ENCODE measurements at regions not wholly inside any gene's neighbourhood (a gene's known extent, or its start where the extent isn't known, plus 50 kb on each side); places are given as distances from the start of the nearest gene placed in this dataset.

DNA sequence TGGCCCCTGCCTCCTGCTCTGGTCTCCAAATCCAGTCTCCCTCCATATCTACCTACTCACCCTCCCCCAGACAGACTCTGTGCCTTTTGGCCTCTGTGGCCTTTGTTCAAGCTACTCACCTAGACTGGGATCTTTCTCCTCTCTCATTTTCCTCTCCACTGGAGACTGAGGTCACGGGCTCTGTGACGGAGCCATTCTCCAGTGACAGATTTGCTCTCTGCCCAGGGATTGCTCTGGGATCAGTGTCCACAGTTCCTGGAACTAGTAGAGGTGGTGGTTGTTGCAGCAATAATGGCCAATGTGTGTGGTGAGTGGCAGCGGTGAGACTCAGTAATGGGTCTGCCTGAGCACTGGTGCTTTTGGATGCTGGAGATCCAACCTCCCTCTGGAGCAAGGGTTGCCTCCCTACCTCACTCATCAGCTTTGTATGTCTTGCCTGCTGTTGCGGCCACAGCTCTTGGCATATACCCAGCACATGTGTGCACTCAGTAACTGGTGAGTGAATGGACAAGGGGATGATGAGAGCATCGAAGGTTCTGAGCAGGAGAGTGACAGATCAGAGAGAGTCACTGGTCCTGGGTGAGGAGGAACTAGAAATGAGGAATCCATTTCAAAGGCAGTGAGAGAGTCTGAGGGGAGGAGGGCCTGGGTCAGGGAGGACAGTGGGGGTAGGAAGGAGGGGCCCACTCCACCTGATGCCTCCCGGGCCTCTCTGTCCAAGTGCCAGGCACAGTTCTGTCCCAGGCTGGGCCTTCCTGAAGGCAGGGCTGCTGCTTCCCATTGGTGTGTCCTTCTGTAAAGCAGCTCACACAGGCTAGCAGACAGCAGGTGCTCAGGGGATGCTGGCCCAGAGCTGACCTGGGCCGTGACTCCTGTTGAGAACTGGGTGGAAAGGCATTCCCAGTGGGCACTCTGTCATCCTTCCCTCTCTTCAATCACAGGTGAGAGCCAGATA lies 96.5 kb upstream of the PITX1 start:
- TF ChIP-seq, protein P1, sequence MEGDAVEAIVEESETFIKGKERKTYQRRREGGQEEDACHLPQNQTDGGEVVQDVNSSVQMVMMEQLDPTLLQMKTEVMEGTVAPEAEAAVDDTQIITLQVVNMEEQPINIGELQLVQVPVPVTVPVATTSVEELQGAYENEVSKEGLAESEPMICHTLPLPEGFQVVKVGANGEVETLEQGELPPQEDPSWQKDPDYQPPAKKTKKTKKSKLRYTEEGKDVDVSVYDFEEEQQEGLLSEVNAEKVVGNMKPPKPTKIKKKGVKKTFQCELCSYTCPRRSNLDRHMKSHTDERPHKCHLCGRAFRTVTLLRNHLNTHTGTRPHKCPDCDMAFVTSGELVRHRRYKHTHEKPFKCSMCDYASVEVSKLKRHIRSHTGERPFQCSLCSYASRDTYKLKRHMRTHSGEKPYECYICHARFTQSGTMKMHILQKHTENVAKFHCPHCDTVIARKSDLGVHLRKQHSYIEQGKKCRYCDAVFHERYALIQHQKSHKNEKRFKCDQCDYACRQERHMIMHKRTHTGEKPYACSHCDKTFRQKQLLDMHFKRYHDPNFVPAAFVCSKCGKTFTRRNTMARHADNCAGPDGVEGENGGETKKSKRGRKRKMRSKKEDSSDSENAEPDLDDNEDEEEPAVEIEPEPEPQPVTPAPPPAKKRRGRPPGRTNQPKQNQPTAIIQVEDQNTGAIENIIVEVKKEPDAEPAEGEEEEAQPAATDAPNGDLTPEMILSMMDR (IDR thresholded peaks at IDR 0.05; ENCODE audit: low read depth, low read length, missing input control) = no peak
- TF ChIP-seq, protein P2, sequence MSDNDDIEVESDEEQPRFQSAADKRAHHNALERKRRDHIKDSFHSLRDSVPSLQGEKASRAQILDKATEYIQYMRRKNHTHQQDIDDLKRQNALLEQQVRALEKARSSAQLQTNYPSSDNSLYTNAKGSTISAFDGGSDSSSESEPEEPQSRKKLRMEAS (IDR thresholded peaks at IDR 0.05) = no peak
- TF ChIP-seq, protein P3, sequence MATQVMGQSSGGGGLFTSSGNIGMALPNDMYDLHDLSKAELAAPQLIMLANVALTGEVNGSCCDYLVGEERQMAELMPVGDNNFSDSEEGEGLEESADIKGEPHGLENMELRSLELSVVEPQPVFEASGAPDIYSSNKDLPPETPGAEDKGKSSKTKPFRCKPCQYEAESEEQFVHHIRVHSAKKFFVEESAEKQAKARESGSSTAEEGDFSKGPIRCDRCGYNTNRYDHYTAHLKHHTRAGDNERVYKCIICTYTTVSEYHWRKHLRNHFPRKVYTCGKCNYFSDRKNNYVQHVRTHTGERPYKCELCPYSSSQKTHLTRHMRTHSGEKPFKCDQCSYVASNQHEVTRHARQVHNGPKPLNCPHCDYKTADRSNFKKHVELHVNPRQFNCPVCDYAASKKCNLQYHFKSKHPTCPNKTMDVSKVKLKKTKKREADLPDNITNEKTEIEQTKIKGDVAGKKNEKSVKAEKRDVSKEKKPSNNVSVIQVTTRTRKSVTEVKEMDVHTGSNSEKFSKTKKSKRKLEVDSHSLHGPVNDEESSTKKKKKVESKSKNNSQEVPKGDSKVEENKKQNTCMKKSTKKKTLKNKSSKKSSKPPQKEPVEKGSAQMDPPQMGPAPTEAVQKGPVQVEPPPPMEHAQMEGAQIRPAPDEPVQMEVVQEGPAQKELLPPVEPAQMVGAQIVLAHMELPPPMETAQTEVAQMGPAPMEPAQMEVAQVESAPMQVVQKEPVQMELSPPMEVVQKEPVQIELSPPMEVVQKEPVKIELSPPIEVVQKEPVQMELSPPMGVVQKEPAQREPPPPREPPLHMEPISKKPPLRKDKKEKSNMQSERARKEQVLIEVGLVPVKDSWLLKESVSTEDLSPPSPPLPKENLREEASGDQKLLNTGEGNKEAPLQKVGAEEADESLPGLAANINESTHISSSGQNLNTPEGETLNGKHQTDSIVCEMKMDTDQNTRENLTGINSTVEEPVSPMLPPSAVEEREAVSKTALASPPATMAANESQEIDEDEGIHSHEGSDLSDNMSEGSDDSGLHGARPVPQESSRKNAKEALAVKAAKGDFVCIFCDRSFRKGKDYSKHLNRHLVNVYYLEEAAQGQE (IDR thresholded peaks at IDR 0.05) = no peak
- TF ChIP-seq TAF1 (conservative IDR thresholded peaks at IDR 0.05) = no peak
- TF ChIP-seq, protein P4, sequence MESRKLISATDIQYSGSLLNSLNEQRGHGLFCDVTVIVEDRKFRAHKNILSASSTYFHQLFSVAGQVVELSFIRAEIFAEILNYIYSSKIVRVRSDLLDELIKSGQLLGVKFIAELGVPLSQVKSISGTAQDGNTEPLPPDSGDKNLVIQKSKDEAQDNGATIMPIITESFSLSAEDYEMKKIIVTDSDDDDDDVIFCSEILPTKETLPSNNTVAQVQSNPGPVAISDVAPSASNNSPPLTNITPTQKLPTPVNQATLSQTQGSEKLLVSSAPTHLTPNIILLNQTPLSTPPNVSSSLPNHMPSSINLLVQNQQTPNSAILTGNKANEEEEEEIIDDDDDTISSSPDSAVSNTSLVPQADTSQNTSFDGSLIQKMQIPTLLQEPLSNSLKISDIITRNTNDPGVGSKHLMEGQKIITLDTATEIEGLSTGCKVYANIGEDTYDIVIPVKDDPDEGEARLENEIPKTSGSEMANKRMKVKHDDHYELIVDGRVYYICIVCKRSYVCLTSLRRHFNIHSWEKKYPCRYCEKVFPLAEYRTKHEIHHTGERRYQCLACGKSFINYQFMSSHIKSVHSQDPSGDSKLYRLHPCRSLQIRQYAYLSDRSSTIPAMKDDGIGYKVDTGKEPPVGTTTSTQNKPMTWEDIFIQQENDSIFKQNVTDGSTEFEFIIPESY (IDR thresholded peaks at IDR 0.05) = no peak
- TF ChIP-seq, protein P5, sequence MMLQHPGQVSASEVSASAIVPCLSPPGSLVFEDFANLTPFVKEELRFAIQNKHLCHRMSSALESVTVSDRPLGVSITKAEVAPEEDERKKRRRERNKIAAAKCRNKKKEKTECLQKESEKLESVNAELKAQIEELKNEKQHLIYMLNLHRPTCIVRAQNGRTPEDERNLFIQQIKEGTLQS (IDR thresholded peaks at IDR 0.05) = no peak
- TF ChIP-seq GABPA (IDR thresholded peaks at IDR 0.05 in 1 of 2, conservative IDR thresholded peaks at IDR 0.05 in 1 of 2) = no peak
- no peak for TF ChIP-seq SP1 (IDR thresholded peaks at IDR 0.05)
- no peak for TF ChIP-seq YY1 (IDR thresholded peaks at IDR 0.05)
- TF ChIP-seq HNF4G (IDR thresholded peaks at IDR 0.05) = no peak
- TF ChIP-seq NR2F2 (IDR thresholded peaks at IDR 0.05) = no peak
- no peak for TF ChIP-seq EGR1 (IDR thresholded peaks at IDR 0.05; ENCODE audit: low read depth in 2 of 2)
- TF ChIP-seq JUND (IDR thresholded peaks at IDR 0.05) = no peak

Data from liver (tissue), 3 donors.